ENCODE measurements at regions not wholly inside any gene's neighbourhood (a gene's known extent, or its start where the extent isn't known, plus 50 kb on each side); places are given as distances from the start of the nearest gene placed in this dataset.

DNA sequence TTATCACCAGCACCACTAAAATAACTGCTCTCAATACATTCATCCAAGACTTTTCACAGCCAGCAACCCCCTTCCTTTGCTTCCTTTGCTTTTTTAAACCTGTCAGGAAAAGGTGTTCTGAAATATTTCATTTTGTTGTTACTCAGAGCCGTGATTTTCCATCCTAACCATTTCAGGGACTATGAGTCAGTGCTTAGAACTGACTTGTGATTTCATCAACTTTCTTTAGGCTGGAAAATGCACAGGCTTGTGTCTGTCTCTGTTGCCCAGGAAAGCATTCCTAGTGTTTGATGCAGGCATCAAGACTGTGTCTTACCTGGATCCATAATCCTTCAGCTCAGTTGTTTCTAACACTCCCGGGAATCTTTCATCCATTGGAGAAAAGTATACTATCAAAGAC is 805.6 kb downstream of the BRINP1 start:
- H3K4me2 ChIP-seq, result no peak overlapping the region
- H3K4me1 ChIP-seq, result no peaks in the 10 kb centered on the region
- H4K20me1 ChIP-seq, result no peaks in the 10 kb centered on the region
- no peaks in the 10 kb centered on the region for H3K27me3 ChIP-seq
- H3K9ac ChIP-seq, result no peak overlapping the region
- no peak for TF ChIP-seq Cebpa-rat (IDR thresholded peaks at IDR 0.05)
- H3K9me3 ChIP-seq, result no peaks in the 10 kb centered on the region
- no peaks in the 10 kb centered on the region for H3K36me3 ChIP-seq
- no peak overlapping the region for H3K27ac ChIP-seq
- no peak overlapping the region for H3K4me3 ChIP-seq

- Histone ChIP-seq H3K36me3 (no peaks in the 10 kb centered on the region), H3K27me3 (no peaks in the 10 kb centered on the region), H4K20me1 (no peaks in the 10 kb centered on the region), H3K4me2 (no peak overlapping the region), H3K27ac (no peak overlapping the region), H3K9me3 (no peaks in the 10 kb centered on the region), H3K4me1 (no peaks in the 10 kb centered on the region), H3K4me3 (no peak overlapping the region), H3K9ac (no peak overlapping the region)
- no peak for TF ChIP-seq Cebpa-rat (IDR thresholded peaks at IDR 0.05)
Measured at GRCh38 chr9:118567861-118568260, 801.4 kb downstream of the BRINP1 start.

DNA sequence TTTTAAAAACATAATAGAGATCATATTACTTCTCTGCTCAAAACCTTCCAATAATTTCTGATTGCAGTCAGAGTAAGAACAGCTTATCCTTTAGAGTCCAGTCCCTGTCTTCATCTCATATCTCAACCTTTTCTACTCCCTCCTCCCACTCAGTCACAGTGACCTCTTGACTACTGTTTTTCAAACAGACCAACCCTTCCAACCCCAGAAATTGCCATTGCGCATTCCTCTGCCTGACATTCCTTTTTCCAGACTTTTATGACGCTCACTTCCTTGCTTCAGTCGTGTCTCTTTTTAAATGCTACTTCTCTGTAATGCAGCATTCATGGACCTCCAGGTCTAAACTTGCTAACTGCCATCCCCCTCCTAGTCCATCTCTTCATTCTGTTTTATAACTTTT is 800.5 kb downstream of the BRINP1 start:
- Histone ChIP-seq H3K4me3 (no peak overlapping the region), H3K4me2 (no peak overlapping the region), H3K27ac (no peak overlapping the region), H3K27me3 (no peaks in the 10 kb centered on the region), H3K9me3 (no peaks in the 10 kb centered on the region), H4K20me1 (no peaks in the 10 kb centered on the region), H3K36me3 (no peaks in the 10 kb centered on the region), H3K4me1 (no peaks in the 10 kb centered on the region), H3K9ac (no peak overlapping the region)
- TF ChIP-seq Cebpa-rat (IDR thresholded peaks at IDR 0.05), result no peak

DNA sequence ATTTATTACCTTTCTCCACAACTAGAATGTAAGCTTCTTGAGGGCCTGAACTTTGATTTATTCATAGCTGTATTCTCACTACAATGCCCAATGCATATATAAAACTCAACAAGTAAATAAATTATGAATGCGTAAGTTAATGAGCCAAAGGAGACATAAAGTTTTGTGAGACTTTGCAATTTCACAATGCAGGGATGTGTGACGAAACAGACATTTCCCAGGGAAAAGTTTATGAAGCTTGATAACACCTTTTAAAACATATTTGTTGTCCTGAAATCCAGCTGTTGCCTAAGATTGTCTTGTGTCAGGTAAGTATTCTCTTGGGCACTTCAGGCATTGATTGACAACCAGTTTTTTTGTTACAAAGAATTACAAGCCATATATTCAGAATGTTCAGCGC is 800.1 kb downstream of the BRINP1 start:
- Histone ChIP-seq H3K4me2 (no peak overlapping the region), H3K27me3 (no peaks in the 10 kb centered on the region), H3K9ac (no peak overlapping the region), H3K27ac (no peak overlapping the region), H4K20me1 (no peaks in the 10 kb centered on the region), H3K36me3 (no peaks in the 10 kb centered on the region), H3K4me3 (no peak overlapping the region), H3K4me1 (no peaks in the 10 kb centered on the region), H3K9me3 (no peaks in the 10 kb centered on the region)
- no peak for TF ChIP-seq Cebpa-rat (IDR thresholded peaks at IDR 0.05)

DNA sequence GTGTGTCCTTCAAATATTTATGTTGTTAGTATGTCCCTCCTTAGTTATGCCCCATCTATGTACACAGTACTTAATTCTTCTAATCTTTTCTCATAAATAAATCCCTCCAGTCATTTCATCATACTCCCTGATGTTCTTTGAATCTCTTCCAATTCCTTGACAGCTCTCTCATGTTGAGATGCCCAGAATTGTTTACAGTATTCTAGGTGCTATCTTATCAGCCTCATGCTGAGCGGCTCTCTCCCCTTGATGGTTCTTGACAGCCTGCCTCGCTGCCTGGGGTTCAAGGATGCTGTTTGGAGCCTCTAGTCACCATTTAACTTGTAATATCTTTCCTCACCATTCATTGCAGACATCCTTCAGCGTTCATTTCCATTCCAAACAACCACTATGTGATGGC is 799.2 kb downstream of the BRINP1 start:
- Histone ChIP-seq H3K9ac (no peak overlapping the region), H3K9me3 (no peaks in the 10 kb centered on the region), H3K4me2 (no peak overlapping the region)

DNA sequence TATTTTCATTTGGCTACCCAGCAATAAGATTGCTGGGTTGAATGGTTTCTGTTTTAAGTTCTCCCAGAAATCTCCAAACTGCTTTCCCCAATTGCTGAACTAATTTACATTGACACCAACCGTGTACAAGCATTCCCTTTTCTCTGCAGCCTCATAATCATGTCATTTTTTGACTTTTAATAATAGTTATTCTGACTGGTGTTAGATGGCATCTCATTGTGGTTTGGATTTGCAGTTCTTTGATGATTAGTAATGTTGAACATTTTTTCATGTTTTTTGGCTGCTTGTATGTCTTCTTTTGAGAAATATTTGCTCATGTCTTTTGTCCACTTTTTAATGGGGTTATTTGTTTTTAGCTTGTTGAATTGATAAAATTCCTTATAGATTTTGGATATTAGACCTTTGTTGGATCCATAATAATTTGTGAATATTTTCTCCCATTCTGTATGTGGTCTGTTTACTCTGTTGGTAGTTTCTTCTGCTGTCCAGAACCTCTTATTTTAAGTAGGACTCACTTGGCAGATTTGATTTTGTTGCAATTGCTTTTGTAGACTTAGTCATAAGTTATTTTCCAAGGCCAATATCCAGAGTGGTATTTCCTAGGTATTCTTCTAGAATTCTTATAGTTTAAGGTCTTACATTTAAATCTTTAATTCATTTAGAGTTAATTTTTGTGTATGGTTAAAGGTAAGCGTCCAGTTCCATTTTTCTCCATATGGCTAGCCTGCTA is 793.7 kb downstream of the BRINP1 start:
- Histone ChIP-seq H3K27me3 (no peaks in the 10 kb centered on the region), H3K4me3 (no peak overlapping the region), H3K4me2 (no peak overlapping the region), H3K27ac (no peak overlapping the region), H3K36me3 (no peaks in the 10 kb centered on the region), H3K9ac (no peak overlapping the region), H4K20me1 (no peaks in the 10 kb centered on the region), H3K4me1 (no peaks in the 10 kb centered on the region), H3K9me3 (peaks cover 12% of the 10 kb centered on the region; the same call in 1 of the 2 replicates)
- no peak for TF ChIP-seq Cebpa-rat (IDR thresholded peaks at IDR 0.05)

More for the DNA sequence above, 799.2 kb downstream of the BRINP1 start:
- no peak for TF ChIP-seq Cebpa-rat (IDR thresholded peaks at IDR 0.05)
- no peak overlapping the region for H3K4me3 ChIP-seq
- no peaks in the 10 kb centered on the region for H3K36me3 ChIP-seq
- H3K27ac ChIP-seq, result no peak overlapping the region
- no peaks in the 10 kb centered on the region for H3K4me1 ChIP-seq
- no peaks in the 10 kb centered on the region for H3K27me3 ChIP-seq
- H4K20me1 ChIP-seq, result no peaks in the 10 kb centered on the region

DNA sequence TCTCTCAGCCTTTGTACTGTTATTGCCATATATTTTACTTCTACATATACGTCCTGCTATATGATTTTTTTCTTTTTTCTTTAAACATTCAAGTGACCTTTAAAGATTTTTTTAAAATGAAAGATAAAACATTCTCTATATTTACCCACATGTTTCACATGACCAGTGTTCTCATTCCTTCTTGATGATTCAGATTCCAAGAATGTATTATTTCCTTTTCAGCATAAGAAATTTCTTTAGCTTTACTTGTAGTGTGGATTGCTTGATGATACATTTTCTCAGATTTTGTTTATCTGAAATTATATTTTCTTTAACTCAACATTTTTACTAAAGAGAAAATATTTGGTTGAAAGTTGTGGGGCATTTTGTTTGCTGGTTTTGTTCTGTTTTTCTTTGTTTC is 792.1 kb downstream of the BRINP1 start:
- no peaks in the 10 kb centered on the region for H3K4me1 ChIP-seq
- H3K4me3 ChIP-seq, result no peak overlapping the region
- no peak overlapping the region for H3K4me2 ChIP-seq
- no peaks in the 10 kb centered on the region for H4K20me1 ChIP-seq
- H3K36me3 ChIP-seq, result no peaks in the 10 kb centered on the region
- TF ChIP-seq Cebpa-rat (IDR thresholded peaks at IDR 0.05), result no peak
- H3K9ac ChIP-seq, result no peak overlapping the region
- H3K9me3 ChIP-seq, result peaks cover 12% of the 10 kb centered on the region; the same call in 1 of the 2 replicates
- H3K27me3 ChIP-seq, result no peaks in the 10 kb centered on the region
- no peak overlapping the region for H3K27ac ChIP-seq

DNA sequence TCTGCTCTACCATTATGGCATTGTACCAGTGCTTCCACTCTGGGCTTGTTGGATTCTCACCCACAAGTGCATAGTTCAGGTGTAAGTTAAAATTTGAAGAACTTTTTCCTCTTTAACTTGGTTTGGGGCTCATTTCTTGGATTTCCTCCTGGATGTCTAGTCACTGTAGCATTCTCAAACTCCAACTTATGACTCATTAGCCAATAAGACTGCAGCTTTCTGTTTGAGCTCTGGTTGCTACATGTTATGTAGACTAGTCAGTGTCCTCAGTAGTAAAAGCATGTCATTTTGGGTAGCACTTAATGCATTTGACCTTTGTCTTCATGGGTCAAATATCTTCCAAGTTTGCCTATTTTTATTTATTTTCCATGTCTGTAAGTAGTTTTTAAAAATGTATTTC is 790.8 kb downstream of the BRINP1 start:
- Histone ChIP-seq H3K27ac (no peak overlapping the region), H4K20me1 (no peaks in the 10 kb centered on the region), H3K4me3 (no peak overlapping the region), H3K4me2 (no peak overlapping the region), H3K9ac (no peak overlapping the region), H3K9me3 (peaks cover 12% of the 10 kb centered on the region; the same call in 1 of the 2 replicates), H3K4me1 (no peaks in the 10 kb centered on the region), H3K36me3 (no peaks in the 10 kb centered on the region), H3K27me3 (no peaks in the 10 kb centered on the region)
- TF ChIP-seq Cebpa-rat (IDR thresholded peaks at IDR 0.05), result no peak

DNA sequence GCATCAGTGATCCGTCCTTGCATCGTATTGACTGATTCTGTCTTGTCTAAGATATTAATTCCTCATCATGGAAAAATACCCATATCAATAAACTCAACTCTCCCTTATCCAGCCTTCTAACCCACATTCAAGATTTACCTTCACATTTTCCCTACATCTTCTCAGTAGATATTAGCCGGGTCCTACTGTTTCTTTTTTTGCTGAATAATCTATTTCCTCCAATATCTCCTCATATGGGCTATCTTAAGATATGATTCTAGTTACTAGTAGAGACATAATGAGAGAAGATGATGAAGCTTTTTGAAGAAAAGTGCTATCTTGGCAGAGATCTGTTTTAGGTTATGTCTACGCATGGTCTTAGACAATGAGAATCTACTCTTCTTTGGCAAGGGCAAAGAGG is 785.8 kb downstream of the BRINP1 start:
- no peaks in the 10 kb centered on the region for H3K4me1 ChIP-seq
- H3K4me3 ChIP-seq, result no peak overlapping the region
- TF ChIP-seq Cebpa-rat (IDR thresholded peaks at IDR 0.05), result no peak
- H3K9ac ChIP-seq, result no peak overlapping the region
- H3K36me3 ChIP-seq, result no peaks in the 10 kb centered on the region
- no peak overlapping the region for H3K27ac ChIP-seq
- H3K9me3 ChIP-seq, result no peaks in the 10 kb centered on the region
- H3K4me2 ChIP-seq, result no peak overlapping the region
- H4K20me1 ChIP-seq, result no peaks in the 10 kb centered on the region
- no peaks in the 10 kb centered on the region for H3K27me3 ChIP-seq

DNA sequence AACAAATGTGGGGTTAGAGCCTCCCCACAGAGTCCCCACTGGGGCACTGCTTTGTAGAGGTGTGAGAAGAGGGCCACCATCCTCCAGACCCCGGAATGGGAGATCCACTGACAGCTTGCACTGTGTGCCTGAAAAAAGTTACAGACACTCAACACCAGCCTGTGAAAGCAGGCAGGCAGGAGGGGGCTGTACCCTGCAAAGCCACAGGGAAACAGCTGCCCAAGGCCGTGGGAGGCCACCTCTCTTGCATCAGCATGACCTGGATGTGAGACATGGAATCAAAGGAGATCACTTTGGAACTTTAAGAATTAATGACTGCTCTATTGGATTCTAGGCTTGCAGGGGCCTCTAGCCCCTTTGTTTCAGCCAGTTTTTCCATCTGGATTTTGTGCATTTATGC is 782.3 kb downstream of the BRINP1 start:
- H3K36me3 ChIP-seq, result no peaks in the 10 kb centered on the region

GRCh38 chr9:118594428-118594827 is 774.8 kb downstream of the BRINP1 start:
- Histone ChIP-seq H3K27ac (no peak overlapping the region), H3K27me3 (no peaks in the 10 kb centered on the region), H4K20me1 (no peaks in the 10 kb centered on the region), H3K4me2 (no peak overlapping the region), H3K4me3 (no peak overlapping the region), H3K36me3 (no peaks in the 10 kb centered on the region), H3K9me3 (no peaks in the 10 kb centered on the region), H3K4me1 (no peaks in the 10 kb centered on the region), H3K9ac (no peak overlapping the region)
- TF ChIP-seq Cebpa-rat (IDR thresholded peaks at IDR 0.05), result no peak

More for the DNA sequence above, 782.3 kb downstream of the BRINP1 start:
- no peak for TF ChIP-seq Cebpa-rat (IDR thresholded peaks at IDR 0.05)
- Histone ChIP-seq H3K4me1 (no peaks in the 10 kb centered on the region), H3K4me3 (no peak overlapping the region), H3K27me3 (no peaks in the 10 kb centered on the region), H3K9me3 (no peaks in the 10 kb centered on the region), H3K4me2 (no peak overlapping the region), H4K20me1 (no peaks in the 10 kb centered on the region), H3K9ac (no peak overlapping the region), H3K27ac (no peak overlapping the region)
